ENCODE measurements at regions not wholly inside any gene's neighbourhood (a gene's known extent, or its start where the extent isn't known, plus 50 kb on each side); places are given as distances from the start of the nearest gene placed in this dataset.
A peak's percentile ranks its signal among the peaks of the same experiment; 100 is the strongest.

GRCh38 chr11:69976794-69977193, 101.3 kb upstream of the ANO1 start:
- DNase-seq: no peak

DNA sequence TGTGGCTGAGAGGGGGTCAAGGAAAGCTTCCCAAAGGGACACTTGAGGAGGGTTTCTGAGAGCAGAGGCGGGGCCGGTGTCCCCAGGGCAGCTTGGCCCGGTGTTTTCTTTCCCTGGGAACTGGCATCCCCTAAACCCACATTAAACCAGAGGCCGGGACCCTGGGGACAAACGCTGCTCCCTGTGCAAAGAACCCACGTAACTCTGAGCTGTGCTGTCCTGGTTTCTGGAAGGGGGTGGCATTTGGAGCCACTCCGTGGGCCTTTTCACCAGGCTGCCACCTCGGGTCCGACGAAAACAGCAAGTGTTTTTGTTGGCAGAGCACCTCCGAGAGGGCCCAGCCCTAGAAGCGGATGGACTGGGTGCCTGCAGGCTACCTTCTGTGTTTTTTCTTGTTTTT, 100.2 kb upstream of the ANO1 start:
- no peak for DNase-seq

- DNase-seq: no peak
Observed at GRCh38 chr11:69978841-69979614, 99.1 kb upstream of the ANO1 start.

- DNase-seq: no peak
Observed at GRCh38 chr11:69979632-69980031, 98.5 kb upstream of the ANO1 start.

DNA sequence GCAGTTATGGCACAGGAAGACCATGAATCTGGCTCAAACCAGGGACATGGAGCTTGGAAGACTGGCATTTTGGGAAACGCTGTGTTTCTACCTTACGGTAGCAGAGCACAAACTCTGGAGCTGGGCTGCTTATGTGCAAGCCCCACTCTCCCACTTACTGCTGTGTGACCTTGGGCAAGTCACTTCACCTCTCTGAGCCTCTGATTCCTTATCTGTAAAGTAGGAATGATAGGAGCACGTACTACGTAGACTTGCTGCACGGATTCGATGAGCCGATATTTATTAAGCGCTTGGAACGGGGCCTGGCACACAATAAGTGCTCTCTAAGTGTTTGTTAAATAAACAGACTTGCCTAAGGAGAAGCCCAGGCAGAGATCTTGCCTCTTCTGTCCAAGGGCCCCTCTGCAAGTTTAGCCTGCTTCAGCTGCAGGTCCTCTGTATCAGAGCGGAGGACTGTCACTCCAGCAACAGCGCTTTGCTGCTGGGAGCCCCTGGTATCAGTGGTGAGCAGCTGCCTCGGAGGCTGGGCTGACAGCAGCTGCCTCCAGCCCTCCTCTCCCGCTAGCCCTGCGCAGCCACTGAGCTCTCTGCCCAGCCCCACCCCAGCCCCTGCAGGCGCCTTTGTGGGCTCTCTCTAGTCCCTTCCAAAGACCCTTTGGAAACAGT, 96.9 kb upstream of the ANO1 start:
- no peak for DNase-seq

DNA sequence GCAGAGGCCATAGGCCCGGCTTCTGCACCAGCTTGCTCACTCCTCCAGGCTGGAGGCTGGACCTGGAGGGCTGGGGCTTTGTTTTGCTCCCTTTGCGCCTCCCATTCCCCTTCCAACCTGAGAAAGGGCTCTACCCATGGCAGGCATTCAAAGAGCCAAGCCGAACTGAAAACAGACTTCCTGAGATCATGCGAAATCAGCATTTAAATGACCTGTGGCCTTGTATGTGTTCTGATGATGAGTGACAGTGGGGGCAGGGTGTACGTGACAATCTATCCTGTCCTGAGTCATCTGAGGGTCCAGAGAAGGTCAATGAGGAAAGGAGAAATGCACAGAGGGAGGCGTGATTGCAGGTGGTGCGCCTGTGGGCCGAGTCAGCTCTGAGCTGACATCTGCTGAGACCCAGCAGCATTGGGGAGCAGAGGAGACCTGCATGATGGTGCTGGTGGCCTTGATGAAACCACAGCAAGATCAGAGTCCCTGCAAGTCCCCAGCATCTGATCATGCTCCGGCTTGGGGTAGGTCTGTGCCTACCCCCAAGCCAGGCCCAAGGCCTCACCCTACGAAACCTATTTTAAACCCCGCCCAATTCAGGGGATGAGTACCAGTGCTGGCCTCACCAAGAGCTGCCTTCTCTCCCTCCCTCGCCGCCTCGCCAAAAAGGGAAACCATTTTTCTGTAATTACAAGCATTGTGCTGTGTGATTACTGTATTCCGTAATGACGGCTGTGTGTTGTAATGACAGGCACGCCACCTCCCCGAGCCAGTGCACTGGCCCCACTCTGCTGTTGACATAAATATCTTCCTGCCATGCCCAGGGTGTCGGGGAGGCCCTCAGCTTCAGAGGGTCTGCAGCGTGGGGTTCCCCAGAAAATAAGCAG, 95.2 kb upstream of the ANO1 start:
- DNase-seq: peak; percentile 10

- DNase-seq: no peak
Observed at GRCh38 chr11:69983571-69983877, 94.6 kb upstream of the ANO1 start.

- DNase-seq: no peak
Observed at GRCh38 chr11:69983897-69984438, 94.1 kb upstream of the ANO1 start.

DNA sequence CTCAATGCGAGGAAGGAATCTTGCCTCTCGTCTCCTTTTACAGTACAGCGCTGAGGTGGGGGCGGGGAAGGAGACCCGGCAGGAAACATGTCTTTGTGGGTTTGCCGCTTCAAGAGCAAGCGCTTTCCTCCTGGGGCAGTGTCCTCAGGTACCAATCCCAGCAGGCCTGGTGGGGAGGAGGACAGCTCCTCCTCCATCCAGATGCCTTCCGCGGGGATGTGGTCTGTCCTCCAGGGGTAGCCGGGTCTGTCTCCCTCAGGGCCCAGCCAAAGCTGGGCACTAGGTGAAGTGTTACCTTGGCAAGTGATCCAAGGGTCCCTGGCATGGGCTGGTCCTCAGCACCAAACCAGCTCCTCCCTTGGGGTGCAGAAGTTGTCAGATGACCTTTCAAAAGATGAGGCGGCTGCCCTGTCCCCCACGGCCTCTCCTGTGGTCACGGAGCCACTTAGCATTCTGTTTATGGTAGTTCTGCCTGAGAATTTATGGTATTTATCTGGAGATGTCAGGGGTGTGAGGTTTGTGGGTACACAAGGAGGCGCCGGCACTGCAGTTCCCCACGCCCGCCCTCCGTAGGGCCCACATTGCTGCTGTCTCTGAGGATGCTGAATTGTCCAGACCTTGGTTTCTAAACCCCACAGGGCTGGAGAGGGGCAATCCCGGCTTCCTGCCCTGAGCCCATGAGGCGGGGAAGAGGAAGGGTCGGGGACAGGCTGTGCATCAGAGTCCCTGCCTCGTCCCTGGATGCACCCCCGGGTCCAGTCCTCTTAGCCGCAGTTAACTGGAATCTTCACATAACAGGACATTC, 93.5 kb upstream of the ANO1 start:
- no peak for DNase-seq

DNA sequence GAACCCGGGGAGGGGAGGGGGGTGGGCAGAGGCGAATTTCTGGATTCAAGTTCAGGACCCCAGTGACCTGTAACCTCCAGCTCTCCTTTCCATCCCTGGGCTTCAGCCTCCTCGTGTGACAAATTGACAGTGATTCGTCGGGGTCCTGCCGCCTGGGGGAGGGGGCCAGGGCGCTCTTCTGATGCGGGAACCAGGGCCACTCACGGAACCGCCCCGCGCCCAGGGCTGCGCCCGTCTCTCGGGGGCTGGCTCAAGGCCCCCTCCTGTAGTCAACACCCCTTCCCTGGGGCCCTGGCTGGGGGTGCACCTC, 92.8 kb upstream of the ANO1 start:
- no peak for DNase-seq

DNA sequence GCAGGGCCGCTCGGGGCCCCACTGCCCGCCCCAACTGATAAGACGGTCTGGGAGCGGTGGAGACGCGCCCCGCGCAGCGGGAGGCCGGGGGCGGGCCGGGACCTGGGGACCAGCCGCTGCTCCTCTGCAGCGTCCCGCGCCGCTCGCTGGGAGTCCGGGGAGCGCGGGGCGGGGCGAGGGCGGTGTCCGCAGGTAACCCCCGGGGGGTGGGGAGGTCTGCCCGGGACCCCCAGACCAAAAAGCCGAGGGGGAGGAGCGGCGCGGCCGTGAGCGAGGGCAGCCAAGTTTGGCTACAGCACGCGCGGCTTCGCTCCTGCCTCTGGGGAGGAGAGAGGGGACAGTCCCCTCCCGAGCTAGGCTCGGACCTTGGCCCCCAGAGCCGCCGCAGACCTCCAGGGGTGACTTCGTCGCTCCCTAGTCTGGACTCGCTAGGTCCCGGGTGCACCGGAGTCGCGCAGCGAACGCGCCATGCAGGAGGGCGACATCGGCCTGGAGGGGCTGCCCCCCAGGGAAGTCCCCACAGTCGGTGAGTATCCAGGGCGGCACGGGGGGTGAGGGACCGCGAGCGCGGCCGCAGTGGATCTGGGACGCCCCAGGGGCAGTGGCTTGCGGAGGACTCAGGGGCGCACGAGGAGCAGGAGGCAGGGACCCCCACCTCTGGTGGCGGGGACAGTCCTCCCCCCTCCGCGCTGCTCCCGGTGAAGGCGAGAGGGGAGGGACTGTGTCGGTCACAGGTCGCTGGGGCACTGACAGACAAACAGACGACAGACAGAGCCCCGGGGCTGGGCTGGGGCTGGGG, 92.3 kb upstream of the ANO1 start:
- DNase-seq: no peak

- no peak for DNase-seq
Observed at GRCh38 chr11:69986440-69986787, 91.7 kb upstream of the ANO1 start.

- DNase-seq: no peak
Observed at GRCh38 chr11:69986830-69987229, 91.3 kb upstream of the ANO1 start.

DNA sequence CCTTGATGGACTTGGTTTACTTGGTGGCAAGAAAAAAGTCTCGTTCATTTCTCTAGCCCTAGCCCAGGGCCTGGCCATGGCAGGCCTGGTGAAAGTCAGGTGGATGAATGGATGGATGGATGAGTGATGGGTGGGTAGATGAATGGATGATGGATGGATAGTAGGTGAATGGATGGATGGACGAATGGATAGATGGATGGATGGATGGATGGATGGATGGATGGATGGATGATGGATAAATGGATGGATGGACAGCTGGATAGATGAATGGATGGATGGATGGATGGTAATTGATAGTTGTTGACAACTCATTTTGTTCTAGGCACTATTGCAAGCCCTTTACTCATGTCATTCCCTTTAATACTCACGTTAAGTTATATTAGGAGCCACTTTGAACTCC, 86.1 kb upstream of the ANO1 start:
- no peak for DNase-seq

GRCh38 chr11:69992943-69993694, 85.0 kb upstream of the ANO1 start:
- no peak for DNase-seq

DNA sequence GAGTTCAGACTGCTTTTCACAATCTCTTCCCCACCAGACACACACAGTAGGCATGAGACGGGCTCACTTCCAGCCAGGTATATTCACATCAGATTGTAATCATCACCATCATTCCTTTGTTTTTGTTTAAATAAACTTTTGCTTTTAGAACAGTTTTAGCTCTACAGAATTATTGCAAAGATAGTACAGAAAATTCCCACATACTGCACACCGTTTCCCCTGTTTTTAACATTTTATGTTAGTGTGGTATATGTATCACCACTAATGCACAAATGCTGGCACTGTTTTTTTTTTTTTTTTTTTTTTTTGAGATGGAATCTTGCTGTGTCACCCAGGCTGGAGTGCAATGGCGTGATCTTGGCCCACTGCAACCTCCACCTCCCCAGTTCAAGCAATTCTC, 83.3 kb upstream of the ANO1 start:
- no peak for DNase-seq

GRCh38 chr11:69995697-69996096, 82.4 kb upstream of the ANO1 start:
- no peak for DNase-seq

GRCh38 chr11:69996451-69996850, 81.7 kb upstream of the ANO1 start:
- no peak for DNase-seq

GRCh38 chr11:69997352-69997751, 80.8 kb upstream of the ANO1 start:
- DNase-seq: no peak

DNA sequence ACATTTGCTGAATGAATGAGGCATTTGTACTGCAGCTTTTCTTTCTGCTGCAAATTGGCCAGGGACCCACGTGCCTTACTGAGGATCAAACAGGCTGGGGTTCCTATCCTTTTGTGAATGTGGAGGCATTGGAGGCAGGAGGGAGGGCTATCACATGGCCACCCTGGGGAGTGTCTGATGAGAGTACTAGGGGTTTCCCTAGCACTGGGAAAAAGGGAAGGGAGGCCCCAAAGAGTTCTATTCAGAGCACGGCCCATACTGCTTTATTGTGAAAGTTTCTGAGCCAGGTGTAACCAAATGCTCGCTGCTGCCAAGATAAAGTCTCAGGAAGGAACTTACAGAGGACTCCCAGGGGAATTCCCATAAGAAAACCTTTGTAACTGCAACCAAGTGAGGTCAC, 78.4 kb upstream of the ANO1 start:
- no peak for DNase-seq

DNA sequence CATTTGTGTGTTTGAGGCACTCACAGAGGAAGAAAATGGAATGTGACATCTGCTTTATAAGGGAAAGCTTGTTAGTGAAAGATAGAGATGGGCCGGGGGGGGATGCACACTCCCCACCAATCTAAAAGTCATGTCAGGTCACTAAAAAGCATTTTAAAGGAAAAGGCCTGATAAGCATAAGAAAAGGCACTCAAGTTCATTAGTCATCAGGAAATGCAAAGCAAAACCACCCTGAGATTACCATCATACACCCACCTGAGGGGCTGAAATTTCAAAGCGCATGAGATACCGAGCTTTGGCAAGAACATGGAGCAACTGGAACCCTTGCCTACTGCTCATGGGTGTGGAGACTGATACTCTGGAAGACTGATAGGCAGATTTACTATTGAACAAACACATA, 77.9 kb upstream of the ANO1 start:
- DNase-seq: no peak

GRCh38 chr11:70001246-70001645, 76.9 kb upstream of the ANO1 start:
- no peak for DNase-seq
